GM20000 (cell line): ENCODE measurements at regions not wholly inside any gene's neighbourhood (a gene's known extent, or its start where the extent isn't known, plus 50 kb on each side); places are given as distances from the start of the nearest gene placed in this dataset.
"Not testable (repeated sequence)": the region's sequence is repeated elsewhere in the genome, so short reads cannot be mapped to it uniquely, and the experiment has no call there.

Experiments used
- DNase-seq: peaks from one replicate; pipeline ENCODE4 v3.0.0; 2012; ENCODE audit warnings: low spot score
- CTCF ChIP-seq: IDR thresholded peaks from 2 replicates; pipeline ENCODE4 v1.5.1; 2012; ENCODE audit warnings: mild to moderate bottlenecking, control low read depth; ENCODE audit errors: extremely low read depth, missing control alignments

GRCh38 chr3:21962456-21962855 lies 211.4 kb upstream of the ZNF385D start:
- TF ChIP-seq CTCF = no peak
- no peak for DNase-seq

GRCh38 chr3:21966457-21966856 lies 215.4 kb upstream of the ZNF385D start:
- not testable (repeated sequence) for DNase-seq

DNA sequence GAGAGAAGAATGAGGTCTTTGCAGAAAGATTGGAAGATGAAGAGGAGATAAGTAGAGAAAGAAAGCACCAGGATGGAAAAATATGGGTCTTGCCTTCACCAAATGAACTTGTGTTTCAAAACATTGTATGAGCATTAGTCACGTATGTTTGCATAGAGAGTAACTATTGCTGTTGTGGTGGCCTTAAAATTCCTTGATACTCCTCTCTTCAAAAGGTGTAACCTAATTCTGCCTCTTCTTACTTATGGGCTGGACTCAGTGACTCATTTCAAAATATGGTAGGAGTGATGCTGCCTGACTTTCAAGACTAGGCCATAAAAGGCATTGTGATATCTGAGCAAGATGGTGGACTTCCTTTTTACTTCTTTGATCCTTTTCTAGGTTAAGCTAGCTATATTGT lies 228.7 kb upstream of the ZNF385D start:
- DNase-seq = no peak
- no peak for TF ChIP-seq CTCF

GRCh38 chr3:21989341-21990042 lies 238.5 kb upstream of the ZNF385D start:
- no peak for DNase-seq
- no peak for TF ChIP-seq CTCF

- no peak for DNase-seq
- no peak for TF ChIP-seq CTCF
Measured at GRCh38 chr3:21991061-21991460, 240.1 kb upstream of the ZNF385D start.

DNA sequence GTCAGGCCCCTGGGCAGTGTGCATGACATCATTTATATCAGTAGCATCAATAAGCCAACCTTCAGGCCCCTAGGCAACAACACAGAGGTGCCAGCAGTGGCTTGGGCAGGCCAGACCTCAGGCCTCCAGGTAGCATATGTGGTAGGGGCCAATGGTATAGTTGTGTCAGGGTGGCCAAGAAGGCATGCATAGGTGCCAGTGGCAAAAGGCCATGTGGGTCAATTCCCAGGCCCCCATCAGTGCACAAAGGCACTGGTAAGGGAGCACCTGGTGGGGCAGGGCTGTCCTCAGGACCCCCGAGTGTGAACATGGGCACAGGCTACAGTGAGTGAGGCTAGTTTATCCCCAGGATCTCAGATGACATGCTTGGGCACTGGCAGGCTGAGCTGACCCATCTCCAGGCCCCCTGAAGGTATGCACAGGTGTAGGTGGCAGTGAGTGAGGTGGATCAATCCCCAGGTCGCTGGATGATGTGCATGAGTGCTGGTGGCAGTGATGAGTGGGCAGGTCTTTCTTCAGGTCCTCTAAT lies 244.1 kb upstream of the ZNF385D start:
- TF ChIP-seq CTCF = no peak
- no peak for DNase-seq

- DNase-seq = no peak
- TF ChIP-seq CTCF = no peak
Measured at GRCh38 chr3:22007368-22007767, 256.4 kb upstream of the ZNF385D start.

DNA sequence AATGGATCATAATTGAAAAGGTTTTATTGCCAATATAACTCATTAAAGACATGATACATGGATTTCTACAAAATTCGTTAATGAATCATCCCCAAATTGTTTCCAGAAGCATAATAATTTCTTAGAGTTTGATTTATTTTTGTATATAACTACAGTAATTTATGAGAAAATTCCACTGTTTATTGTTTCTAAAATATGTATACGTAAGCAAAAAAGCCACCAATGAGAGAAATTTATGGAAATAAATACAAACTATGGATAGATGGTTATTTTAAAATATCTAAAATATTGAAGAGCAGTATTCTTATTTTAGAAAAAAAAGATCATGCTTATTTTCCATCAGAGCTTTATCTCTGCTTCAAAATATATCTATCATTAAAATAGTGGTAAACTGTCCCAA lies 260.0 kb upstream of the ZNF385D start:
- TF ChIP-seq CTCF = no peak

More for the DNA sequence above, 260.0 kb upstream of the ZNF385D start:
- no peak for DNase-seq
